ENCODE measurements at regions not wholly inside any gene's neighbourhood (a gene's known extent, or its start where the extent isn't known, plus 50 kb on each side); places are given as distances from the start of the nearest gene placed in this dataset.

GRCh38 chr6:1129131-1129530, 182.8 kb upstream of the FOXQ1 start:
- no peak for TF ChIP-seq POLR2A (IDR thresholded peaks at IDR 0.05)
- TF ChIP-seq, protein P1, sequence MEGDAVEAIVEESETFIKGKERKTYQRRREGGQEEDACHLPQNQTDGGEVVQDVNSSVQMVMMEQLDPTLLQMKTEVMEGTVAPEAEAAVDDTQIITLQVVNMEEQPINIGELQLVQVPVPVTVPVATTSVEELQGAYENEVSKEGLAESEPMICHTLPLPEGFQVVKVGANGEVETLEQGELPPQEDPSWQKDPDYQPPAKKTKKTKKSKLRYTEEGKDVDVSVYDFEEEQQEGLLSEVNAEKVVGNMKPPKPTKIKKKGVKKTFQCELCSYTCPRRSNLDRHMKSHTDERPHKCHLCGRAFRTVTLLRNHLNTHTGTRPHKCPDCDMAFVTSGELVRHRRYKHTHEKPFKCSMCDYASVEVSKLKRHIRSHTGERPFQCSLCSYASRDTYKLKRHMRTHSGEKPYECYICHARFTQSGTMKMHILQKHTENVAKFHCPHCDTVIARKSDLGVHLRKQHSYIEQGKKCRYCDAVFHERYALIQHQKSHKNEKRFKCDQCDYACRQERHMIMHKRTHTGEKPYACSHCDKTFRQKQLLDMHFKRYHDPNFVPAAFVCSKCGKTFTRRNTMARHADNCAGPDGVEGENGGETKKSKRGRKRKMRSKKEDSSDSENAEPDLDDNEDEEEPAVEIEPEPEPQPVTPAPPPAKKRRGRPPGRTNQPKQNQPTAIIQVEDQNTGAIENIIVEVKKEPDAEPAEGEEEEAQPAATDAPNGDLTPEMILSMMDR (IDR thresholded peaks at IDR 0.05), result no peak
- no peak overlapping the region for H3K27ac ChIP-seq
- WGBS (ENCODE audit: insufficient coverage, low coverage, low lambda C conversion rate, missing lambda C conversion rate), result 89% methylated on average over 3 of the region's 8 CpGs
- no peaks in the 10 kb centered on the region for H3K36me3 ChIP-seq
- H3K4me1 ChIP-seq, result no peaks in the 10 kb centered on the region
- intact Hi-C loops (cut with DNase I), result no loop called here
- no peaks in the 10 kb centered on the region for H3K27me3 ChIP-seq
- no peak overlapping the region for H3K4me3 ChIP-seq
- DNase-seq (no peak), ATAC-seq (no peak)
- H3K9me3 ChIP-seq, result no peaks in the 10 kb centered on the region

DNA sequence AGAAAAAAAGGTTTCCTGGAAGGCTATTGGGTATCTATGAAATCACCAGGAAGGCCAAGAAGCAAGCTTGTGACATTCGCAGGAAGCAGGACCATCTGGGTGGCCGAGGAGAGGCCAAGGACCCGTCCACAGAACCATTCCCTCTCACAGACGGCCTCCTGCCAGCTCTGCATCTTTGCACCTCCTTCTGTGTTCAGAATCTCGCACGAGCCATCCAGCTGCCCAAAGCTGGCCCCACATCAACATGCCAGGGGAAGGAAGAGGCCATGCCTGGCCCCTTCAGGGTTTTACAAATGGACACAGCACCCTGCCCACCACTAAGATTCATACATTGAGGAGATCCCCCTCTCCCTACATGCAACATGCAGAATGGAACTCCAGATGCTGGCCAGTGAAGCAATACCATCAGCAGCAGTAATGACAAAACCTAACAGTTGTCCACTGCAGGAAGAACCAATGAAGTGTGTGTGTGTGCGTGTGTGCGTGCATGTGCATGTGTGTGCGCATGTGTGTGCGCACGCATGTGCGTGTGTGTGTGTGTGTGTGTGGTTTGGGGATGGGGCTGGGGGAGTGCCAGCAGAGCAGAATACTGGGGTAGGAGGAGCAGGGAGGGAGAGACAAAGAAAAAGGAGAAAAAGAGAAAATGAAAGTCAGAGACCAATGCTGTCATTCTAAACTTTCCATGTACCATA, 184.2 kb upstream of the FOXQ1 start:
- Histone ChIP-seq H3K9me3 (no peaks in the 10 kb centered on the region), H3K27me3 (no peaks in the 10 kb centered on the region), H3K4me1 (no peaks in the 10 kb centered on the region), H3K4me3 (no peak overlapping the region), H3K36me3 (no peaks in the 10 kb centered on the region), H3K27ac (no peak overlapping the region)
- intact Hi-C loops (cut with DNase I), result no loop called here
- WGBS (ENCODE audit: insufficient coverage, low coverage, low lambda C conversion rate, missing lambda C conversion rate), result 83% methylated on average over 6 of the region's 12 CpGs
- ATAC-seq, result no peak
- TF ChIP-seq, protein P1 (IDR thresholded peaks at IDR 0.05), result no peak
- DNase-seq, result no peak

GRCh38 chr6:1127129-1127528, 184.8 kb upstream of the FOXQ1 start:
- no peaks in the 10 kb centered on the region for H3K9me3 ChIP-seq
- H3K4me1 ChIP-seq, result no peaks in the 10 kb centered on the region
- ATAC-seq (no peak), DNase-seq (no peak)
- WGBS (ENCODE audit: insufficient coverage, low coverage, low lambda C conversion rate, missing lambda C conversion rate), result 83% methylated on average over 4 of the region's 9 CpGs
- H3K27ac ChIP-seq, result no peak overlapping the region
- intact Hi-C loops (cut with DNase I), result no loop called here
- no peak for TF ChIP-seq POLR2A (IDR thresholded peaks at IDR 0.05)
- TF ChIP-seq, protein P1 (IDR thresholded peaks at IDR 0.05), result no peak
- no peaks in the 10 kb centered on the region for H3K36me3 ChIP-seq
- H3K27me3 ChIP-seq, result no peaks in the 10 kb centered on the region
- no peak overlapping the region for H3K4me3 ChIP-seq

DNA sequence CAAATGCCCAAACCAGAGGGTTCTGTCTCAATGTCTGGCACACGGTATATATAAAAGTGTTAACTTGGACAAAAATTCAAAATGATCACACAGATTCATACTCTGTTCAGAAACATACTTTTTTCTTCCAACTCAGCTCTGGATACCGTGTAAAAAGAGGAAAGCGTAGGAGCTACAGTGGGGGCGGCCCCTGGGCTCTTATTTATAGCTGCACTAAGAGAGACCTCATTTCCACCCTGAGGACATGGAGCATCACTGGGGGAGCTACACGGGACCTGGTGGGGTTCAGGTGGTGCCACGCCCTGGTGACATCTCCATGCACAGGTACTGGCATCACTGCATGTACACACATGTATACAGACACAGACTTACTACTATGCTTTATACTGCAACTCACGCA, 185.9 kb upstream of the FOXQ1 start:
- WGBS (ENCODE audit: insufficient coverage, low coverage, low lambda C conversion rate, missing lambda C conversion rate), result 57% methylated on average over 5 of the region's 7 CpGs
- H3K4me1 ChIP-seq, result no peaks in the 10 kb centered on the region
- no peak overlapping the region for H3K4me3 ChIP-seq
- H3K36me3 ChIP-seq, result no peaks in the 10 kb centered on the region
- no peaks in the 10 kb centered on the region for H3K9me3 ChIP-seq
- no peak for DNase-seq
- no peak for TF ChIP-seq POLR2A (IDR thresholded peaks at IDR 0.05)
- TF ChIP-seq, protein P1 (IDR thresholded peaks at IDR 0.05), result no peak
- H3K27me3 ChIP-seq, result no peaks in the 10 kb centered on the region
- intact Hi-C loops (cut with DNase I), result no loop called here
- no peak overlapping the region for H3K27ac ChIP-seq
- no peak for ATAC-seq

DNA sequence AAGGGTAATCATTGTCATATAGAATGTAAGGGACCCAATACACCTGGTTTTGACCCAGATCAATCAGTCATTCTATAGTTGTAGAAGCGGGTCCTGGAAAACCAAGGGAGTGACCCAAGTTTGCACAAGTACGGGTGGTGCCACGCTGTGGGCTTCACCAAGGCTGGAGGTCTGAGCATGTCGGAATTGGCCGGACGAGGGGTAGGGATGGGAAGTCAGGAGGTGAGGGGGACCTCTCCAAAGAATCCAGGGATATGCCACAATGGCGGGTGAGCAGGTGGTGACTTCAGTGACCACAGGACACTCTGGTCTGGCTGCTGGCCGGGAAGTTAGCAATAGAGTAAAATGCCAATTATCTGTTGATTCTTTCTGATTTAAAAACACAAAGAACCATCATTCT, 186.6 kb upstream of the FOXQ1 start:
- Histone ChIP-seq H3K27ac (peak overlapping the region in 1 of 3 donors; percentile 1), H3K4me1 (no peaks in the 10 kb centered on the region), H3K4me3 (no peak overlapping the region), H3K36me3 (no peaks in the 10 kb centered on the region), H3K27me3 (no peaks in the 10 kb centered on the region), H3K9me3 (no peaks in the 10 kb centered on the region)
- no peak for ATAC-seq
- intact Hi-C loops (cut with DNase I), result no loop called here
- 90% methylated on average over 5 of the region's 8 CpGs for WGBS (ENCODE audit: insufficient coverage, low coverage, low lambda C conversion rate, missing lambda C conversion rate)
- no peak for TF ChIP-seq POLR2A (IDR thresholded peaks at IDR 0.05)
- TF ChIP-seq, protein P1 (IDR thresholded peaks at IDR 0.05), result no peak
- no peak for DNase-seq
